ENCODE measurements at regions not wholly inside any gene's neighbourhood (a gene's known extent, or its start where the extent isn't known, plus 50 kb on each side); places are given as distances from the start of the nearest gene placed in this dataset.
A peak's percentile ranks its signal among the peaks of the same experiment; 100 is the strongest.
"Not testable (repeated sequence)": the region's sequence is repeated elsewhere in the genome, so short reads cannot be mapped to it uniquely, and the experiment has no call there.

- Histone ChIP-seq H3K9ac (no peak overlapping the region), H3K4me1 (peaks cover 5% of the 10 kb centered on the region), H4K20me1 (ENCODE audit: low read depth) (no peaks in the 10 kb centered on the region), H3K27ac (no peak overlapping the region), H3K27me3 (no peaks in the 10 kb centered on the region), H3K9me3 (ENCODE audit: low read depth) (no peaks in the 10 kb centered on the region), H3K4me3 (no peak overlapping the region), H3K4me2 (no peak overlapping the region), H3K36me3 (no peaks in the 10 kb centered on the region), H3K79me2 (ENCODE audit: low read depth) (no peaks in the 10 kb centered on the region), H2AFZ (replicated peaks) (peak overlapping the region; percentile 32), H3F3A (ENCODE audit: low read depth) (no peaks in the 10 kb centered on the region)
- TF ChIP-seq EZH2 (IDR thresholded peaks at IDR 0.05), result no peak
- H3K27ac Mint-ChIP-seq, result no peak overlapping the region
- peaks cover 33% of the 10 kb centered on the region for H3K4me1 Mint-ChIP-seq
- no peak overlapping the region for H3K4me3 Mint-ChIP-seq
- peaks cover 13% of the 10 kb centered on the region for H3K27me3 Mint-ChIP-seq (ENCODE audit: insufficient read depth, low read depth)
- no peaks in the 10 kb centered on the region for H3K36me3 Mint-ChIP-seq
- H3K9me3 Mint-ChIP-seq, result peaks cover 2% of the 10 kb centered on the region
- peak; percentile 4 for DNase-seq (ENCODE audit: low spot score)
Measured at GRCh38 chr1:177645491-177646190, 324.2 kb downstream of the SEC16B start.

GRCh38 chr1:177640687-177641086 lies 329.2 kb downstream of the SEC16B start:
- H3K27ac Mint-ChIP-seq, result no peak overlapping the region

GRCh38 chr1:177634151-177634550 lies 335.7 kb downstream of the SEC16B start:
- H3K27ac Mint-ChIP-seq; H3K27ac ChIP-seq; H3K9me3 ChIP-seq (ENCODE audit: low read depth); H3K4me1 Mint-ChIP-seq; H3F3A ChIP-seq (ENCODE audit: low read depth); H3K27me3 Mint-ChIP-seq (ENCODE audit: insufficient read depth, low read depth); H3K36me3 ChIP-seq; H3K9ac ChIP-seq; DNase-seq (ENCODE audit: low spot score); H3K9me3 Mint-ChIP-seq; H3K36me3 Mint-ChIP-seq; H4K20me1 ChIP-seq (ENCODE audit: low read depth); H3K79me2 ChIP-seq (ENCODE audit: low read depth); H3K4me1 ChIP-seq; H3K27me3 ChIP-seq; H3K4me3 Mint-ChIP-seq: not testable (repeated sequence)
- H3K4me3 ChIP-seq, result peak overlapping the region; percentile 38
- H2AFZ ChIP-seq (replicated peaks), result peak overlapping the region; percentile 63
- peak overlapping the region; percentile 62 for H3K4me2 ChIP-seq

More at GRCh38 chr1:177640687-177641086, 329.2 kb downstream of the SEC16B start:
- no peak overlapping the region for H3K4me2 ChIP-seq
- H2AFZ ChIP-seq (replicated peaks), result no peak overlapping the region
- H3K27ac ChIP-seq, result no peak overlapping the region
- no peaks in the 10 kb centered on the region for H3K79me2 ChIP-seq (ENCODE audit: low read depth)
- H3F3A ChIP-seq (ENCODE audit: low read depth), result no peaks in the 10 kb centered on the region
- TF ChIP-seq EZH2phosphoT487 (IDR thresholded peaks at IDR 0.05) (no peak), EZH2 (IDR thresholded peaks at IDR 0.05) (no peak), CTCF (IDR thresholded peaks at IDR 0.05) (no peak)
- H3K9ac ChIP-seq, result no peak overlapping the region
- H3K36me3 ChIP-seq, result no peaks in the 10 kb centered on the region
- H3K4me3 Mint-ChIP-seq, result no peak overlapping the region
- DNase-seq (ENCODE audit: low spot score), result no peak
- H3K27me3 Mint-ChIP-seq (ENCODE audit: insufficient read depth, low read depth), result peaks cover 11% of the 10 kb centered on the region
- H4K20me1 ChIP-seq (ENCODE audit: low read depth), result no peaks in the 10 kb centered on the region
- H3K4me3 ChIP-seq, result no peak overlapping the region
- peaks cover 5% of the 10 kb centered on the region for H3K4me1 ChIP-seq
- peaks cover 10% of the 10 kb centered on the region for H3K4me1 Mint-ChIP-seq
- no peaks in the 10 kb centered on the region for H3K9me3 Mint-ChIP-seq
- no peaks in the 10 kb centered on the region for H3K9me3 ChIP-seq (ENCODE audit: low read depth)
- no peaks in the 10 kb centered on the region for H3K27me3 ChIP-seq
- H3K36me3 Mint-ChIP-seq, result no peaks in the 10 kb centered on the region

GRCh38 chr1:177632923-177633615 lies 336.8 kb downstream of the SEC16B start:
- Histone ChIP-seq H3K79me2 (ENCODE audit: low read depth) (no peaks in the 10 kb centered on the region), H3K9me3 (ENCODE audit: low read depth) (no peaks in the 10 kb centered on the region), H3K27ac (no peak overlapping the region), H3K9ac (no peak overlapping the region), H3K4me1 (no peaks in the 10 kb centered on the region), H3F3A (ENCODE audit: low read depth) (no peaks in the 10 kb centered on the region), H4K20me1 (ENCODE audit: low read depth) (no peaks in the 10 kb centered on the region), H2AFZ (replicated peaks) (peak overlapping the region; percentile 31), H3K27me3 (no peaks in the 10 kb centered on the region), H3K36me3 (no peaks in the 10 kb centered on the region), H3K4me3 (no peak overlapping the region), H3K4me2 (no peak overlapping the region)
- Mint-ChIP-seq H3K4me1 (no peaks in the 10 kb centered on the region), H3K27me3 (ENCODE audit: insufficient read depth, low read depth) (peaks cover 3% of the 10 kb centered on the region), H3K36me3 (no peaks in the 10 kb centered on the region), H3K27ac (no peak overlapping the region), H3K4me3 (no peak overlapping the region), H3K9me3 (peaks cover 4% of the 10 kb centered on the region)
- TF ChIP-seq CTCF (IDR thresholded peaks at IDR 0.05), result no peak
- TF ChIP-seq EZH2phosphoT487 (IDR thresholded peaks at IDR 0.05), result no peak
- TF ChIP-seq EZH2 (IDR thresholded peaks at IDR 0.05), result no peak
- DNase-seq (ENCODE audit: low spot score), result no peak
